ENCODE measurements at regions not wholly inside any gene's neighbourhood (a gene's known extent, or its start where the extent isn't known, plus 50 kb on each side); places are given as distances from the start of the nearest gene placed in this dataset.
"Not testable (repeated sequence)": the region's sequence is repeated elsewhere in the genome, so short reads cannot be mapped to it uniquely, and the experiment has no call there.

GRCh38 chr6:141753180-141753579 is 379.5 kb upstream of the GJE1 start:
- Histone ChIP-seq H3K4me3 (ENCODE audit: low read length) (no peak overlapping the region), H3K9ac (ENCODE audit: low read depth, low read length) (no peak overlapping the region), H3K27ac (ENCODE audit: low read depth, low read length) (no peak overlapping the region), H3K4me1 (ENCODE audit: insufficient read depth, low read length) (no peaks in the 10 kb centered on the region), H3K36me3 (ENCODE audit: insufficient read depth, low read length) (no peaks in the 10 kb centered on the region), H3K27me3 (ENCODE audit: insufficient read depth, low read length) (no peaks in the 10 kb centered on the region), H3K9me3 (ENCODE audit: insufficient read depth, low read depth, low read length) (no peaks in the 10 kb centered on the region)
- 95% methylated on average over 2 of the region's 3 CpGs for WGBS

GRCh38 chr6:141752677-141753076 is 380.0 kb upstream of the GJE1 start:
- WGBS: 92% methylated on average over 1 of the region's 1 CpG
- Histone ChIP-seq H3K4me1 (ENCODE audit: insufficient read depth, low read length) (no peaks in the 10 kb centered on the region), H3K36me3 (ENCODE audit: insufficient read depth, low read length) (no peaks in the 10 kb centered on the region), H3K27ac (ENCODE audit: low read depth, low read length) (no peak overlapping the region), H3K27me3 (ENCODE audit: insufficient read depth, low read length) (no peaks in the 10 kb centered on the region), H3K4me3 (ENCODE audit: low read length) (no peak overlapping the region), H3K9me3 (ENCODE audit: insufficient read depth, low read depth, low read length) (no peaks in the 10 kb centered on the region), H3K9ac (ENCODE audit: low read depth, low read length) (no peak overlapping the region)

- not testable (repeated sequence) for H3K36me3 ChIP-seq (ENCODE audit: insufficient read depth, low read length); H3K27me3 ChIP-seq (ENCODE audit: insufficient read depth, low read length); H3K9me3 ChIP-seq (ENCODE audit: insufficient read depth, low read depth, low read length); H3K4me1 ChIP-seq (ENCODE audit: insufficient read depth, low read length); H3K4me3 ChIP-seq (ENCODE audit: low read length); H3K9ac ChIP-seq (ENCODE audit: low read depth, low read length); H3K27ac ChIP-seq (ENCODE audit: low read depth, low read length)
- 82% methylated on average over 6 of the region's 7 CpGs for WGBS
Measured at GRCh38 chr6:141746324-141746723, 386.4 kb upstream of the GJE1 start.

- no peak overlapping the region for H3K4me3 ChIP-seq (ENCODE audit: low read length)
- no peaks in the 10 kb centered on the region for H3K9me3 ChIP-seq (ENCODE audit: insufficient read depth, low read depth, low read length)
- H3K36me3 ChIP-seq (ENCODE audit: insufficient read depth, low read length): no peaks in the 10 kb centered on the region
- no peak overlapping the region for H3K9ac ChIP-seq (ENCODE audit: low read depth, low read length)
- H3K4me1 ChIP-seq (ENCODE audit: insufficient read depth, low read length): no peaks in the 10 kb centered on the region
- no peaks in the 10 kb centered on the region for H3K27me3 ChIP-seq (ENCODE audit: insufficient read depth, low read length)
- no peak overlapping the region for H3K27ac ChIP-seq (ENCODE audit: low read depth, low read length)
- 97% methylated on average over 3 of the region's 3 CpGs for WGBS
Measured at GRCh38 chr6:141744971-141745370, 387.8 kb upstream of the GJE1 start.

DNA sequence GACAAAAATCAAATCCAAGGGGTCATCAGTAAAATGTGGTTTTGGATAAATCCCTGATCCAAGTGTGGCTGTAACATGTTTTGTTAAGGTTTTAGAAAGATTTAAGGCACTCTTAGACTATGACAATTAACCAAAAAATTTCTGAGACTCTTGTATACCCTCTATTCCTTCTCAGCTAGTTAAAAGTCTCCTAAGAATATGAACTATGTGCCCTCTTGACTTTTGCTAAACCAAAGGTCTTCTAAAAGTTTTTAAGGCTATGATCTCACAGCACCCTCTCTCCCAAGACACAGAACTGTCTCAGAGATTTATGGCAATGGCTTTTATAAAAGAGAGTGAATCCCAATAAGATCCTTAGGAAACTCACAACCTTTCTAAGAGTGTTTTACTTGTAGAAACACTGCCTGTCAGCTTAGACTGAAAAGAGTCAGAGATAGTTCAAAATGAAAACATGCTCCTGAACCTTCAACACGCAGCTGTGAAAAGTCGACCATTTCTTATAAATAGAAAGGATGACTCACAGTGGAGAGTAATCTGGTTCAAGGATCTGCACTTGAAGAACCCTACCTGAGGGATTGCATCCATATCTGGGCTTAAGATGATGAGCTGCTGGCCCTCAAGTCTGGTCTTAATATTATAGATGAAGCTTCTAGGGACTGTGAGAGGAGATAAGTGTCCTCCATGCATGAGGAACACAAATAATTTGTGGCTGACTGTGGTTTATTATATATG is 388.4 kb upstream of the GJE1 start:
- Histone ChIP-seq H3K36me3 (ENCODE audit: insufficient read depth, low read length) (no peaks in the 10 kb centered on the region), H3K27ac (ENCODE audit: low read depth, low read length) (no peak overlapping the region), H3K4me3 (ENCODE audit: low read length) (no peak overlapping the region), H3K27me3 (ENCODE audit: insufficient read depth, low read length) (no peaks in the 10 kb centered on the region), H3K9ac (ENCODE audit: low read depth, low read length) (no peak overlapping the region), H3K9me3 (ENCODE audit: insufficient read depth, low read depth, low read length) (no peaks in the 10 kb centered on the region), H3K4me1 (ENCODE audit: insufficient read depth, low read length) (no peaks in the 10 kb centered on the region)
- WGBS: 97% methylated on average over 2 of the region's 2 CpGs

DNA sequence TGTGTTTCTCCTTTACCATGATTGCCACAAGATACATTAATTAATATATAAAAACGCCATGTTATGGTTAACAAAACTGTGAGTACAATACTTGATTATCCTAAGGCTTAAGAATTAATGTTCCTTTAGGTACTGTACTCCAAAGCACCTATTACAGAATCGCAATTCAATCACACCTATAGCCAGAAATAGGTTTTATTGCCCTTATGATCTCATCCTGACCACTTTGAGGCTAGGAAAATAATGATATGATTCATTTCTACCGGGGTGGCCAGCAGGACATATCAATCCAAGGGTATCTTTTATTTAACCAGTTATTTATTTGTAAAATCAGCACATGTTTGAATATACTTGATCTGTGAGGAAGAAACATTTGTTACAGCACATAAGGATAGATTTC is 396.6 kb upstream of the GJE1 start:
- H3K9ac ChIP-seq (ENCODE audit: low read depth, low read length): no peak overlapping the region
- H3K4me3 ChIP-seq (ENCODE audit: low read length): no peak overlapping the region
- no peaks in the 10 kb centered on the region for H3K4me1 ChIP-seq (ENCODE audit: insufficient read depth, low read length)
- H3K27ac ChIP-seq (ENCODE audit: low read depth, low read length): no peak overlapping the region
- 100% methylated on average over 1 of the region's 3 CpGs for WGBS
- no peaks in the 10 kb centered on the region for H3K9me3 ChIP-seq (ENCODE audit: insufficient read depth, low read depth, low read length)
- no peaks in the 10 kb centered on the region for H3K27me3 ChIP-seq (ENCODE audit: insufficient read depth, low read length)
- H3K36me3 ChIP-seq (ENCODE audit: insufficient read depth, low read length): no peaks in the 10 kb centered on the region

DNA sequence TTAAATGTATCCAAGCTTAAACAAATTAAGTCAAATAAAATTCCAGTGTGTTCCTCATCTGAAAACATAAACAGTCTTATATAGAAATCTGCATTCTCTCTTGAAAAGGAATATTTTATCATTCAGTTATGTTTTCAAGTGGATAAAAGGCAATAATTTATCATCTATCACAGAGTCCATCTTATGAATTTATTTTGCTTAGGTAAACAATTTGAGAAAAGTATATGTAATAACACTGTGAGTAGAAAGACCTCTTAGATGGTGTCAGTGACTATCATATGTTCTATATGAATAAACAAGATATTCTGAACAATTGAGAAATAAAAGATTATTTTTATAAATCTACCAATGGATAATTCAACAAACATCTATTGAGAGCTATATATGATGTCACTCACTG is 397.6 kb upstream of the GJE1 start:
- Histone ChIP-seq H3K27ac (ENCODE audit: low read depth, low read length) (no peak overlapping the region), H3K27me3 (ENCODE audit: insufficient read depth, low read length) (no peaks in the 10 kb centered on the region), H3K4me3 (ENCODE audit: low read length) (no peak overlapping the region), H3K9ac (ENCODE audit: low read depth, low read length) (no peak overlapping the region), H3K4me1 (ENCODE audit: insufficient read depth, low read length) (no peaks in the 10 kb centered on the region), H3K9me3 (ENCODE audit: insufficient read depth, low read depth, low read length) (no peaks in the 10 kb centered on the region), H3K36me3 (ENCODE audit: insufficient read depth, low read length) (no peaks in the 10 kb centered on the region)

DNA sequence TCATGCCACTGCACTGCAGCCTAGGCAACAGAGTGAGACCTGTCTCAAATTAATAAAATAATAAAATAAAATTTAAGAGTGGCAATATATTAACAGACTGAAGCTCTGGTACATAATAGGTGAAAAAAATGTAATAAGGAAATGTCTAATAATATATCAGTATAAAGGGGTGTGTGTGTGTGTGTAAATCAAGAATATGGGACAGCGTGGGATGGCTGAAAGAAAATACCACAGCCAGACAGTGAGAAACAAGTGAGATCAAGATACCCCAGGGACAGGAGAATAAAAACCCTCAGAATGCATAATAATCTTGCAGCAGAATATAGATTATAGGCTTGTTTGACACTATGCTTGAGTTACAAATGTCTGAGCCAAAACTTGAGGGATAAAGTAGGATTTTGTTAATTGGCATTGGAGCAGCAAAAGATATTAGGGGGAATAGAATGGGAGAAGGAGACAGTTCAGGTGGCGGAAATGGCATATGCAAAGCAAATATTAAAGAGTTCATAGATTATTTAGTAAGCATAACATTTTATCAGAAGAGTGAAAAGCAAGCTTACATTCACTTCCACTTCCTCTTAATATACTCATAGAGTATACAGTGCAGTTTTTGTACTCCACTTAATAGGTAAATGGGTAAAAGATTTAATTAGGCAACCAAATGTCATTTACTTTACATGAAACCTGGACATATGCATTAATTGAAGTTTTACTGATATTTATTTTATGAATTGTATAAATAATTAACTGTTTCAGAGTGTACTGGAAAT is 398.5 kb upstream of the GJE1 start:
- no peaks in the 10 kb centered on the region for H3K27me3 ChIP-seq (ENCODE audit: insufficient read depth, low read length)
- 93% methylated on average over 2 of the region's 2 CpGs for WGBS
- H3K4me3 ChIP-seq (ENCODE audit: low read length): no peak overlapping the region
- no peaks in the 10 kb centered on the region for H3K4me1 ChIP-seq (ENCODE audit: insufficient read depth, low read length)
- H3K36me3 ChIP-seq (ENCODE audit: insufficient read depth, low read length): no peaks in the 10 kb centered on the region
- H3K9me3 ChIP-seq (ENCODE audit: insufficient read depth, low read depth, low read length): no peaks in the 10 kb centered on the region
- H3K27ac ChIP-seq (ENCODE audit: low read depth, low read length): no peak overlapping the region
- H3K9ac ChIP-seq (ENCODE audit: low read depth, low read length): no peak overlapping the region

DNA sequence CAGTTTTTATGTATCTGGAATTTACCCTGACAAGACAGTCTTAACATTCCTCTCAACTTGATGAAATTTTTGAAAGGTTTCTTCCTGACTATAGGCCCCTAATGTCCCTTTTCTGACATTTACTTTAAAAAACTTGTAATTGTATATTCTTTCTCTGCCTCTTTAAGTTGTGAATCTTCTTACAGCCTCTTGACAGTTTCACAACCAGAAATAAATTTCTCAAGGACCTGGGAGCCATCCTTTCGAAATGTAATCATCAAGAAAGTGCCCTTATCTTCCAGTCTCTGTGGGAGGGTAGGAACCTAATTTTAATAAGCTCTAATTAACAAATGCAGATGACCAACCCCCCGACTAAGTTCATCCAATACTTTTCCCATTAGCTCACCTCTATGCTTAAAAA is 403.6 kb upstream of the GJE1 start:
- 0 out of 2 replicates have a peak, but pooled peaks cover 4% of the 10 kb centered on the region for H3K4me1 ChIP-seq (ENCODE audit: insufficient read depth, low read length)
- no peaks in the 10 kb centered on the region for H3K36me3 ChIP-seq (ENCODE audit: insufficient read depth, low read length)
- H3K9ac ChIP-seq (ENCODE audit: low read depth, low read length): no peak overlapping the region
- WGBS: 84% methylated on average over 2 of the region's 2 CpGs
- no peak overlapping the region for H3K4me3 ChIP-seq (ENCODE audit: low read length)
- no peak overlapping the region for H3K27ac ChIP-seq (ENCODE audit: low read depth, low read length)
- H3K9me3 ChIP-seq (ENCODE audit: insufficient read depth, low read depth, low read length): no peaks in the 10 kb centered on the region
- no peaks in the 10 kb centered on the region for H3K27me3 ChIP-seq (ENCODE audit: insufficient read depth, low read length)

- Histone ChIP-seq H3K36me3 (ENCODE audit: insufficient read depth, low read length) (no peaks in the 10 kb centered on the region), H3K27ac (ENCODE audit: low read depth, low read length) (no peak overlapping the region), H3K9me3 (ENCODE audit: insufficient read depth, low read depth, low read length) (no peaks in the 10 kb centered on the region), H3K4me3 (ENCODE audit: low read length) (no peak overlapping the region), H3K27me3 (ENCODE audit: insufficient read depth, low read length) (no peaks in the 10 kb centered on the region), H3K9ac (ENCODE audit: low read depth, low read length) (no peak overlapping the region), H3K4me1 (ENCODE audit: insufficient read depth, low read length) (0 out of 2 replicates have a peak, but pooled peaks cover 4% of the 10 kb centered on the region)
- WGBS: 94% methylated on average over 3 of the region's 4 CpGs
Measured at GRCh38 chr6:141728330-141728729, 404.4 kb upstream of the GJE1 start.

GRCh38 chr6:141726248-141726647 is 406.5 kb upstream of the GJE1 start:
- H3K27me3 ChIP-seq (ENCODE audit: insufficient read depth, low read length): no peaks in the 10 kb centered on the region
- 0 out of 2 replicates have a peak, but pooled peaks cover 4% of the 10 kb centered on the region for H3K4me1 ChIP-seq (ENCODE audit: insufficient read depth, low read length)
- no peak overlapping the region for H3K27ac ChIP-seq (ENCODE audit: low read depth, low read length)
- H3K4me3 ChIP-seq (ENCODE audit: low read length): no peak overlapping the region
- WGBS: 84% methylated on average over 3 of the region's 3 CpGs
- no peaks in the 10 kb centered on the region for H3K36me3 ChIP-seq (ENCODE audit: insufficient read depth, low read length)
- no peak overlapping the region for H3K9ac ChIP-seq (ENCODE audit: low read depth, low read length)
- no peaks in the 10 kb centered on the region for H3K9me3 ChIP-seq (ENCODE audit: insufficient read depth, low read depth, low read length)
